Left ventricle myocardium superior (tissue), 1 donor: ENCODE measurements at regions not wholly inside any gene's neighbourhood (a gene's known extent, or its start where the extent isn't known, plus 50 kb on each side); places are given as distances from the start of the nearest gene placed in this dataset.
"Not testable (repeated sequence)": the region's sequence is repeated elsewhere in the genome, so short reads cannot be mapped to it uniquely, and the experiment has no call there.

Source experiments
- ATAC-seq: fragments of 200-7000 bp; cut with Tn5 transposase; one replicate; pipeline ENCODE4 v1.9.1; 2020; ENCODE audit warnings: mild to moderate bottlenecking, moderate library complexity
- DNase-seq: peaks from one replicate; pipeline ENCODE4 v3.0.0-alpha.2; 2020
- intact Hi-C: fragments of 100-400 bp; cut with micrococcal nuclease; formaldehyde crosslinking; loops from one replicate; pipeline ENCODE4 v1.11.0; 2022
- donor health status: DM: no; HTN: yes; CAD: no; lungs with severe emphysema.

DNA sequence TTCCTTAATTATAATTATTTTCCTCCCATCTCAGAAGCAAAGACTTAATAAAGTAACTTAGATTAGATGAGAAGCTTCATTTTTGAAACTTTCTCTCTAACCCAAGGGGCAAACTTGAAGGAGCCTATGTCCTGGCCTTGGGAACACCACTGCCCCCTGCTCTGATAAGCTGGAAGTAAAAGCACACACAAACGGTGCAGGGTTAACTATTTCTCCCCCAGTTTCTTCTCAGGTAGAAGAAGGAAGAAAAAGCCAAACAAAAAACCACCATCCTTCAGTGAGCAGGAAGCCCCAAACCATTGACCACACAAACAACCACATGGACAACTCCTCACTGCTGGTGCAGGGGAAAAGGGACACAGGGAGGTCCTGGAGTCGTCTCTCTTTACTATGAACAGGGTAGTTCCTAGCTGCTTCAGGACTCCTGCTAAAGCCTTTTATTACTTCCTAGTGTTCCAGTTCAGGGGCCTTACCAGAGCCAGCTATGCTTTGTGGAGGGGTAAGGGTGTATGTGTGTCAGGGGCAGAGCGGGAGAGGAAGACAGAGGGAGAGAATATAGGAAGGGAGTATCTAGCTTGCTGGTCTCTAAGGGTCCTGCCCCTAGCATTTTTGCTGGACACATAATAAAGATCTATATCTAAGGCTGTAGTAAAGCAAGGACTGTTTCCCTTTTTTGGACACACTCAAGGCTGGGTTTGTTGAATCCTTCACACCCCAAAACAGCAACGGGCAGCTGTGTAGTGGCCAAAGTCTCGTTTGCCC, 94.0 kb upstream of the UMPS start:
- ATAC-seq, result no peak
- intact Hi-C loops, result no loop called here
- DNase-seq, result no peak

DNA sequence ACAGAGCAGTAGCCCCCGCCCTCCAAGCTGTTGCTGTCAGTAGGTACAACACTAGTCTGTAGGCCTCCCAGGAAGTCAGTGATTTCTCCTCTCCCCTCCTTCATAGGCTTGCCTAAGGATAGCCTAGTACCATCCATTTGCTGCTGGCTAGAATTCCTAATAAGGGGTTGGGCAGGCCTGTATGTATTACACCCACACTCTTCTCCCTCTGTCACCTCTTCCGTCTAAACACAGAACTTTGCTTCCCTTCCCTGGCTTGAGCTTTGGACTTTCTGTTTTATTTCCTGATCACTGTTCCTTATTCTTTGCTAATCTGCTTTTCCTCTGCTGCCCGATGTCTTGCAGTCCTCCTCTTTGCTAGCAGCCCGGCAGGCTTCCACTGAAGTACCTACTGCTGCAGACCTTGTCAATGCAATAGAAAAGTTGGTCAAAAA, 93.4 kb upstream of the UMPS start:
- no peak for DNase-seq
- peak; percentile 57 for ATAC-seq
- intact Hi-C loops, result no loop called here

DNA sequence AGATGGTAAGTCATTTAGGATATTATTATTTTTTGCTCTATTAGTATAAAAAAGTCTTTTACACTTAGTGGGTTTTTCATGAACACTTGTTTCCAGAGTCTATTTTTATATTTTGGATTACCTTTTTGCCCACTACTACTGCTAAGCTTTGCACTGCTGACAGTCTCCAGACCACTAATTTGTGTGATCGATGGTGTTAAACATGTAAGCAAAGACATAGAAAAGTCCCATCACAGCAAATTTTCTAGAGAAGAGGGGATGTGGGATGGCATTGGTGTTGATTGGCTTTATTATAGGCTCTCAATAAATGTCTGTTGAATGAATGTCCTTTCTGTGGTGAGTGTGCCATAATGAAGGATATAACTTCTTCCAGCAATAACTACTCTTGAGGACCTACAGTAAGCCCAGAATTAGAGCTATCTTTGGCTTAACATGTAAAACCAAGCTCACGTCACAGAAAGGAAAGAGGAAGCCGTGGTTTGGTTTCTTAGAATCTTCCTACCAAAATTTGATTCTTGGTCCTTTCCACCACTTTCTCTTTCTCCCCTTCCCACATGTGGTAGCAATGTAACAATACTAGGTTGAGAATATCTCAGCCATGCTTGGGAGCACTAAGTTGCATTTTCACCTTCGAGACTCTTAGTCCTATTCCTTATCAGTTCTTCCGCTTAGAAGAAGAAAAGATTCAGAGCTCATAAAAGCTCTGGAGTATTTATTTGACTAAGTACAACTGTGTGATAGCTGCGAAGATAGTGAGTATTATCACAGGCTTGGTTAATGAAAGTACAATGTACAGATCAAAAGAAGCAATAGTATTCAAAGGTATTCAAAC, 90.6 kb upstream of the UMPS start:
- intact Hi-C loops, result no loop called here
- no peak for DNase-seq
- ATAC-seq, result no peak

DNA sequence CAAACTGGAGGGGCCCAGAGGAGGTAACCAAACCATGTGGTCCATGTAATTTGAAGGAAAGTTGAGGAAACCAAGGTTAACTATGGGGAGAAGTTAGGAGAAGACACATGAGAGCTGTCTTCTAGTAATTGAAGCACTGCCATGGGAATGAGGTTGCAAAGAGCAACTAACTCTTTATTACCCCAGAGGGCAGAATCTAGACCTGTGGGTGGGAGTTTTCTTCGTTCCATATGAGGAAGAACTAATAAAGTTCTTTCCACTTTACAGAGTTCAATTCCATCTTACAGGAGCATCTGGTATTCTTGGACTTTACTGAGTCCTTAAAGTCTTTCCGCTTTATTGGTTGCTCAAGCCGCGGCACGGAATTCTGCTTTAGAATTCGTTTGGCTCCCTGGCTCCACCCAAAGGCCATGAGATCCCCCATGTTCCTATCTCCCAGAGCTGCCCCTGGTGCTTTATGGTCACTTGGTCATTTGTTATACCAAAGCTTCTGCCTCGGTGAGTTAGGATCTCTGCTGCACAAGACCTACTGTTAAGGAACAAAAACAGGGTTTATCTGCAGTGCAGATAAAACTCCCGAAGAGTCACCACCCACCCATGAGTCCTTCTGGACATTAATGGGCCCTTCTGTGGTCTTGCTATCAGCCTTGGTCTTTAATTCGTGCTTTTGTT, 89.5 kb upstream of the UMPS start:
- intact Hi-C loops, result no loop called here
- no peak for ATAC-seq

GRCh38 chr3:124643453-124643852, 86.8 kb upstream of the UMPS start:
- no peak for ATAC-seq
- DNase-seq, result no peak

More for the DNA sequence above, 89.5 kb upstream of the UMPS start:
- DNase-seq, result no peak

GRCh38 chr3:124646186-124646585, 84.1 kb upstream of the UMPS start:
- intact Hi-C loops, DNase-seq, ATAC-seq: not testable (repeated sequence)

More at GRCh38 chr3:124643453-124643852, 86.8 kb upstream of the UMPS start:
- intact Hi-C loops, result no loop called here

DNA sequence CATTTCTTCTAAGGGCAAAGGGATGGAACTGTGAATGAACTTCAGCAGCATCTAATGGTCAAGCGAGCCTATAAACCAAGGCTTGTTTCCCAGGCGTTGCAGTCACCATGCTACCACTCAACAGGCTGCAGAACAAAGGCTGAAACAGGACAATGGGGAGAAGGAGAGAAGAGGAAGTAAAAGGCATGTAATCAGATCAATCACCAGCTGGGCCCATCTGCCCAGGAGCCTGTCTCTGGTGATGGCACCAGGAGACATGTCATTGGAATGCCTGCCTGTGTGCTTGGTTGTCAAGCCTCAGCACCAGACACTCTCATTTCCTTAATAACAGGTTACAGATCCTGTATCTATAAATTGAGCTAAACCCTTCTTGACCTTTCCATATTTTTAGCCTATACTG, 81.7 kb upstream of the UMPS start:
- DNase-seq, result no peak
- intact Hi-C loops, result no loop called here
- ATAC-seq, result no peak

- DNase-seq (no peak), ATAC-seq (no peak)
- intact Hi-C loops, result no loop called here
Measured at GRCh38 chr3:124650798-124651197, 79.5 kb upstream of the UMPS start.

DNA sequence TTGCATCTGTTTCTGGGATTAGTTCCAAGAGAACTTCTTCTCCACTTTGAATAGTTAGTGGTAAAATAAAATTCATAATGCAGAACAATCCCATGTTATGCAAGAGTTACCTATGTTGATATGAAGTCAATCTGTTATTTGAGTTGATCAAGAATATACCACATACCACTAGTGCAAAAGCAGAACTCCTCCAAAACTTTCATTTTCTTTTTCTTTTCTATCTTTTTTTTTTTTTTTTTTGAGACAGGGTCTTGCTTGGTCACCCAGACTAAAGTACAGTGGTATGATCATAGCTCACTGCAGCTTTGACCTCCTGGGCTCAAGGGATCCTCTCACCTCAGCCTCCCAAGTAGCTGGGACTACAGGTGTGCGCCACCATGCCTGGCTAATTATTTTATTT, 78.8 kb upstream of the UMPS start:
- ATAC-seq, DNase-seq, intact Hi-C loops: not testable (repeated sequence)

GRCh38 chr3:124652009-124652408, 78.2 kb upstream of the UMPS start:
- intact Hi-C loops, result no loop called here
- DNase-seq (no peak), ATAC-seq (no peak)

DNA sequence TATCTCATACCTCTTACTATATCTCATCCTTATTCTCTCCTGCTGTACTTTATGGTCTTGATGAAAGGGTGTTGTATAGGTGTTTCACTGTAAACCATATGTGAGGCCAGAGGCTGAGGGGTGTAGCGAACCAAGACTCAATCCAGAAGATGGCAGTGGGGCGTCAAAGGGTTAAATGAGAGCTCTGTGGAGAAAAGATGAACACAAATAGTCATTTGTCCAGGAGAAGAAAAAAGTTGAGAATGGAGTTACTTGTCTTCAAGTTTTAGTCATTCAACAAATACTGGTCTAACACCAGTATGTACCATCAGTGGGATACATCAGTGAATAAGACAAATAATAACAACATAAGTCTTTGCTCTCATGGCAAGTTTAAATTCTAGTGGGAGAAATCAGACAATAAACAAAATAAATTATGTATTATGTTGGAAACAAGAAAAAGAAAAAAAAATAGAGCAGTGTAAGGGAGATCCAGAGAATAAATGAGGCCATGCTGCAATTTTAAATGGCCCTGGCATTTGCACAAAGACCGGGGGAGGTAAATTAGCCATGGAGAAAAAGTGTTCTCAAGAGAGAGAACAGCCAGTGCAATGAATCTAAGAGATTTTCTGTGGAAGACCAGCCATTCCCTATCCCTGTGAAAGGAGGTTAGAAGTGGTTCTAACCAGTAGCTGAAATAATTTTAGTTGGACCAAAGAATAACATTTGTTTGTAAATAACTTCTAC, 77.0 kb upstream of the UMPS start:
- no peak for DNase-seq
- intact Hi-C loops, result no loop called here
- peak; percentile 6 for ATAC-seq

DNA sequence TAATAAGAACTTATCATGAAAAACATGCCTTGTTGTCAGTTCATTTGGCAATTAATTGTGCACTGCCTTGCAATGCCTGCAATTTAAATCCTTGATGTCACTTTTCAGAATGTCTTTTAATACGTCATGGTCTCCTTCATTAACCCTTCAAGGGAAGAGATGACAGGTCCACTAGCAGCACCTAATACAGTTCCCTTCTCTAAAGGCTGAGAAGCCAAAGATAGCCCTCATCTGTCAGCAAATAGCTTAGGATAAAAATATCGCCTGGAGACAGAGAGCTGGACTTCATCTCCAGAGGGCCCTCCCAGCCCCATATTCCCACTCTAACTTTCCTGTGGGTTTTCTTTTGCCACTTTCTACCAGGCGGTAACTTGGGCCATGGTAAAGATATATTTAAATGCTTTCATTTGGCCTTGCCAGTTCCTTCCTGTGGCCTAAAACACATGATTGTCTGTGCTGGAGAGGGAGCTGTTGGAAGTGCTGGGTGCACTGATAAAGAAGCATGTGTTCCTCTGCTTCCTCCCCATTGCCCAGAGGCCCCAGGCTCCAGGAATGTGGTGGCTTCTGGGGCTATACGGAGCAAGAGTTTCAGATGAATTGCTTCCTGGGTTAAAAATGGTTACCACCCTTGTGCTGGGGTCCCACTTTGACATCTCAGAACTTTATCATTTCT, 76.3 kb upstream of the UMPS start:
- intact Hi-C loops, result no loop called here

GRCh38 chr3:124654470-124654845, 75.8 kb upstream of the UMPS start:
- intact Hi-C loops, result no loop called here
- ATAC-seq, result no peak
- no peak for DNase-seq

More for the DNA sequence above, 76.3 kb upstream of the UMPS start:
- ATAC-seq (peak; percentile 95), DNase-seq (peak; percentile 34)

GRCh38 chr3:124656531-124656930, 73.7 kb upstream of the UMPS start:
- intact Hi-C loops, result no loop called here
- no peak for ATAC-seq
- no peak for DNase-seq

DNA sequence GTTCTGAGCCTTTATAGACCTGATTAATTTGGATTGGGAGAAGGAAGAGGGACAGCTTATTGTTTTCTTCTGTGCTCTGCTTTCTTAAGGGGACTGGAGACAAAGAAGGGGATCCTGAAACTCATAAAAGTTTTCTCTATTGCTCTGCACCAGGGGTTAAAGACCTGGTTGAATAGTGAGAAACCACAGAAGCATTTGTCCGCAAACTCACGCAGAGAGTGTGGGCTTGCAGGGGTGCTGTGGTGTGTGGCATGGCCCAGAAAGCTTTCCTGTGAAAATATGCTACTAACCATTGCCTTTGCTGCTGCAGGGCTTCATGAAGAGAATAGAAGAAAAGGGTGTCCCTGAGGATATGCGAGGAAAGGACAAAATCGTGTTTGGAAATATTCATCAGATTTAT, 73.1 kb upstream of the UMPS start:
- ATAC-seq, result no peak
- intact Hi-C loops, result no loop called here
- DNase-seq, result no peak

GRCh38 chr3:124658270-124658669, 72.0 kb upstream of the UMPS start:
- intact Hi-C loops, result no loop called here
- DNase-seq (no peak), ATAC-seq (no peak)

DNA sequence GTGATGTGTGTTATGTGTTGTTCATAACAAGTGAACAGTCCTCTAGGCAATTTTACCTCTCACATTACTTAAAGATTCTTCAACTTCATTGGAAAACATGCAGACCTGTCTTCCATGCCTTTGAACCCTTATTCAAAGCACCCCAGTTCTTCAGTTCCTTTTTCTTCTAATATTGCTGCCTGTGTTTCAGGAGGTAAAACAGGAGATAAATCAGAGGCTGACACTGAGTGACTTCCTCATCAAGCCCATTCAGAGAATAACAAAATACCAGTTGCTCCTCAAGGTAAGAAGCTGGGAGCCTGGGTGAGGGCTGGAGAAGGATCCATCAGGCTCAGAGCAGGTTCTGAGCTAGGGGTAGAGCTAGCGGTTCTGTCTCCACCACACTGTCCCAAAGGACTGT, 71.1 kb upstream of the UMPS start:
- no peak for ATAC-seq
- intact Hi-C loops, result no loop called here
- DNase-seq, result no peak

DNA sequence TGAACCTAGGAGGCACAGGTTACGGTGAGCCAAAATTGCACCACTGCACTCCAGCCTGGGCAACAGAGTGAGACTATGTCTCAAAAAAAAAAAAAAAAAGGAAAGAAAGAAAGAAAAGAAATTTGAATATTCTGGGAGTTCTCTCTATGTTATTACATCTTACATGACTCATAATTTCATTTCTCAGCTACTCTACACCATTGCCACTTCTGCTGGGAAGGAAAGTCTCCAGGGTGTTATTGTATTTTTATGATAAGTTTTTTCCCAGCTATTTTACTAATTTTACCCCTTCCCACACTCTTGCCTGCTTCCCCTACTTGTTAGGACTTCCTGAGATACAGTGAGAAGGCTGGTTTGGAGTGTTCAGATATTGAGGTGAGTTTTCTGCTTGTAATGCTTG, 69.7 kb upstream of the UMPS start:
- ATAC-seq, result no peak

DNA sequence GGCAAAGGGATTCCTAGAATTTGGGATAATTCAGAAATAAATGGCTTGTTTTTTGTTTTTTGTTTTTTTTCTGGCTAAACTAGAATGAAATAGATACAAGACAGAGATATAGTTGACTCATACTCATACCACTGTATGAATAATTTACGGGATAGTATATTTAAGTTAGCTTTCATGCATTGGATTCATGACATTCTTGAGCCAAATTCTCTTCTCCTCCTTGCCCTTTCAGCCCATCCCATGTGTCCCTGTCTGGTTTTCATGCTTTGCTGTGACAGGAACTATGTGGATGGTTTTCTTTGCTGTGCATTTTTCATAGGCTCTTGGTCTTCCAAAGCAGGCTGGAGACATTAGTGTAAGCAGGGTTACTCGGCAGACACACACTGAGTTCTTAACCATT, 66.6 kb upstream of the UMPS start:
- no peak for DNase-seq
- no peak for ATAC-seq
- intact Hi-C loops, result no loop called here

More for the DNA sequence above, 69.7 kb upstream of the UMPS start:
- intact Hi-C loops, result no loop called here
- DNase-seq, result no peak
